Activated naive CD4-positive, alpha-beta T cell treated with anti-CD3 and anti-CD28 coated beads, Interleukin-2, amount 50 U/mL, for 16 hours (primary cell): ENCODE measurements at regions not wholly inside any gene's neighbourhood (a gene's known extent, or its start where the extent isn't known, plus 50 kb on each side); places are given as distances from the start of the nearest gene placed in this dataset.
"Not testable (repeated sequence)": the region's sequence is repeated elsewhere in the genome, so short reads cannot be mapped to it uniquely, and the experiment has no call there.

Experiments
- DNase-seq: peaks from one replicate; pipeline ENCODE4 v3.0.0-alpha.2; 2020

DNA sequence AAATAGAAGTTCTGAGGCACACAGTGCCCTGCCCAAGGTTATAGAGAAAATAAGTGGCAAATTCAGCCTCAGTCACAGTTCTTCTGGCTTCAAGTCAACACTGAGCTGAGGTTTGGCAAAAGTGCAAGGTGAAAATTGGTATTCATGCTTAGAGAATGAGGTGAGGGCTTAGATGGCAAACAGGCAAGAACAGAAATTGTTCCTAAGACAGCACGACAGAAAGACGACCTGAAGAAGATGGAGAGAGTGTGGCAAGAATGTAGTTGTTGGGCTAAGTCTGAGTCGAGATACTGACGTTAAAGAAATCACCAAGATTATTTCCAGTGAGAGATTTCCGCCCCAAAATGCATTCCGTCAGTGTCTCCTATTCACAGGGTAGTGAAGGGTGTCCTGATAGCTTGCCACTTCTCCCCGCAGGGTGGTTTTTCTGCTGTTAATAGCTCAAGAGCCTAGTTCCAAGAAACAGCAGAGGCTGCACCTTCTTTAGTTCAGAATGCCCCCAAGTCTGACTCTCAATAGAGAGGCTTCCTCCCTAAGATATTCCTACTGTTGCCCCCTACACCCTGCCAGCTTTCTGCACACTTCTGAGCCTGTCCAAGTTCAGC, 260.8 kb upstream of the AMIGO2 start:
- no peak for DNase-seq

DNA sequence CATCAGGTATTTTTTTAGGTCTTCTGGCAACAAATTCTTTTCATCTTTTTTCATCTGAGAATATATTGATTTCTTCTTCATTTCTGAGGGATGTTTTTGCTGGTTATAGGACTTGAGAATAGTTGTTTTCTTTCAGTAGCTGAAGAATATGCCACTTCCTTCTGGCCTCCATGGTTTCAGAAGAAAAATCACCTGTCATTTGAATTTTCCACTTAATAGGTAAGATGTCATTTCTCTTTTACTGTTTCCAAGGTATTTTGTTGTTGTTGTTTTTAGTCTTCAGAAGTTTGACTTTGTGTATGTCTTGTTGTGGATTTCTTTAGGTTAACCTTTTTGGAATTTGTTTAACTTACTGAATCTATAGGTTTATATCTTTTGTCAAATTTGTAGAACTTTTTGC, 257.8 kb upstream of the AMIGO2 start:
- DNase-seq: no peak

DNA sequence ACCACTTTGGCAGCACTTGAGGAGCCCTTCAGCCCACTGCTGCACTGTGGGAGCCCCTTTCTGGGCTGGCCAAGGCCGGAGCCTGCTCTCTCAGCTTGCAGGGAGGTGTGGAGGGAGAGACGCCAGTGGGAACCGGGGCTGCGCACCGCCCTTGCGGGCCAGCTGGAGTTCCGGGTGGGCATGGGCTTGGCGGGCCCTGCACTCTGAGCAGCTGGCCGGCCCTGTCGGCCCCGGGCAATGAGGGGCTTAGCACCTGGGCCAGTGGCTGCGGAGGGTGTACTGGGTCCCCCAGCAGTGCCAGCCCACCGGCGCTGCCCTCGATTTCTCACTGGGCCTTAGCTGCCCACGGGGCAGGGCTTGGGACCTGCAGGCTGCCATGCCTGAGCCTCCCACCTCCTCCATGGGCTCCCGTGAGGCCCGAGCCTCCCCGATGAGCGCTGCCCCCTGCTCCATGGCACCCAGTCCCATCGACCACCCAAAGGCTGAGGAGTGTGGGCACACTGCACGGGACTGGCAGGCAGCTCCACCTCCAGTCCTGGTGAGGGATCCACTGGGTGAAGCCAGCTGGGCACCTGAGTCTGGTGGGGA, 253.6 kb upstream of the AMIGO2 start:
- not testable (repeated sequence) for DNase-seq

DNA sequence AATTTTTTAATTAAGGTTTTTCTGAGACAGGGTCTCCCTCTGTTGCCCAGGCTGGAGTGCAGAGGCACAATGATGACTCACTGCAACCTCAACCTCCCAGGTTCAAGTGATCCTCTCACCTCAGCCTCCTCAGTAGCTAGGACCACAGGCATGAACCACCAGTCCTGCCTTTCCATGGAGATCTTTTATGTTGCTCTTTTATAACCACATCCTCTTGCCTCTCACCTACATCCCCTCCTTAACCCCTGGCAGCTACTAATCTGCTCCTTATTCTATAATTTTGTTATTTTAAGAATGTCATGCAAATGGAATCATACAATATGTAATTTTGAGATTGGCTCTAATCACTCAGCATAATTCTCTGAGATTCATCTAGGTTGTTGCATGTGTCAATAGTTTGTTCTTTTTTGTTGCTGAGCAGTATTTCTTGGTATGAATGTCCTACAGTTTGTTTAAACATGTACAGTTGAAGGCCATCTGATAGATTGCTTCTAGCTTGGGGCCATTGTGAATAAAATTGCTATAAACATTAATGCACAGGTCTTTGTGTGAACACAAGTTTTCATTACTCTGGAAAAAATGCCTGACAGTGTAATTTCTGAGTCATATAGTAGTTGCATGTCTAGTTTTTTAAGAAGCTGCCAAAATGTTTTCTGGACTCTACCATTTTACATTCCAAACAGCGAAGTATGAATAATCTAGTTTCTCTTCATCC, 249.2 kb upstream of the AMIGO2 start:
- no peak for DNase-seq

DNA sequence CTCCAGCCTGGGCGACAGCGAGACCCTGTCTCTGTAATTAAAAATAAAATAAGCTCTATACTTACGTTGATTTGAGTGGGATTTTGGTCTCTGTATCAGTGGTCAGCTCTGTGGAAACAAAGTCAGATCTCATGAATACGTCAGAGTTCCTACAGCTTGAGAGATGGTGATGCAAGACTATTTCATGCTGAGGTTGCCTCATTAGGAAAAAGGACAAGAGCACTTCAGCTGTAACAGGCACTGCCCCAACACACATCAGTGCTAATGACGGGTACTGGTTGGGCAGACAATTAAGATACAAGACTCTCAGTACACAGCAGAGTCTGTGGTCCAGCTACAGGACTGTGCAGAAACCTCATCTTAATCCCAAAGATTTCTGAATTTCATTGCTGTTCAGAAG, 246.4 kb upstream of the AMIGO2 start:
- DNase-seq: no peak

DNA sequence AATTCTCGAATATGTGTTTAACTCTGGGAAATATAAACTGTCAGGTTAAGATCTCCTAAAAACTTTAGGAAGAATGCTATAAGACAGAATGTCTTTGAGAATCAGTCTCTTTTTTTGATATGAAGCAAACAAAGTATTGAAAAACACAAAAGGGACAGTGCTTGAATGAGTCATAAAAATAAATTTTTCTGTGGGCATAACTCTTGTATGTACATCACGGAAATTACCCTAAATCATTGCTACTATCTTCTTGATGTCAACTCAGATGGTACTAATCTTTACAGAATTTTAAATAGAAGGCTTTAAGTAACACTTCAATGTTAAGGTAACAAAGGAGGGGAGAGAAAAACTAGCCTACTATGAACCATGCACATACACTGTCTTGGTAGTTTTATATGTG, 244.0 kb upstream of the AMIGO2 start:
- no peak for DNase-seq

DNA sequence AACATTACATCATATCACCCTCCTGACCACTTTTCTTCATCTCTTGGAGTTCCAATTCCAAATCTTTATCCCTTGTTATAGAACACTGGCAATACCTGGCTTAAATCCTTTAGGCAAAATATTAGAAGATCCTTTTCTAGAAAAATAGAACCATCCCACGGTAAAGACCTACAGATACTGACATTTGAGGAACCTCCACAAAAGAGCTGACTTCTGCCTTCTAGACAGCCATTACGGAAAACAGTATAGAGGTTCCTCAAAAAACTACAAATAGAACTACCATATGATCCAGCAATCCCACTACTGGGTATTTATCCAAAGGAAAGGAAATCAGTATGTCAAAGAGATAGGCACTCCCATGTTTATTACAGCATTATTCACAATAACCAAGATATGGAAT, 241.7 kb upstream of the AMIGO2 start:
- DNase-seq: no peak

DNA sequence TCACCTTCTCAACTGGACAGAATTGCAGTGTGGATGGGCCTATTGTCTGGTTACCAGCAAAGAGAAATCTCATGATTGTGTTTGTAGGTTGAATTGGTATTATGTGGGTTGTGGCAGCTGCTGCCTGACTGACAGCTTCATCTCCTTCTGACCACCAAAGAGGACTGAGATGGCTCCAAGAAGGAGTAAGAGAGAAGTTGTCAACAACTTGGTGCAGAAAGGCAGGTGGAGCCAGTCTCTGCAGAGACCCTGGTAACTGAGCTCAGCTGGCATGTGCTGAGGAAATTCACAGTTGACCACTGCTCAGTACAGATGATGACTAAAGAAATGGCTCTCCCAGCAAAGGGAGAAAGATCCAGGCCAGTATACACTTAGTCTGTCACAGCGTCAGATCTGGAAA, 240.0 kb upstream of the AMIGO2 start:
- DNase-seq: no peak

DNA sequence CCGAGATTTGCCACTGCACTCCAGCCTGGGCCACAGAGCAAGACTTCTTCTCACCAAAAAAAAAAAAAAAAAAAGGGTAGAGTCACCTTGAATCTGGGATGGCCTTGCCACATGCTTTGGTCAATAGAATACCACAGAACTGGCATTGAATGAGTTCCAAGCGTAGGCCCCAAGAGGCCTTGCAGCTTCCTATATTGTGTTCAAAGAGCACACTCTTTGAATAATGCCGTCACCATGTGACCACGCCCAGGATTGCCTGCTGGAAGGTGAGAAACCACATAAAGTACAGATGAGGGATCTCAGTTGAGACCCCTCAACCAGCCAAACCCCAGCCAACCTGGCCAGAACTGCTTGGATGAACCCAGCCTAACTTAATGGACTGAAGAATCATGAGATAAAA, 239.2 kb upstream of the AMIGO2 start:
- no peak for DNase-seq

DNA sequence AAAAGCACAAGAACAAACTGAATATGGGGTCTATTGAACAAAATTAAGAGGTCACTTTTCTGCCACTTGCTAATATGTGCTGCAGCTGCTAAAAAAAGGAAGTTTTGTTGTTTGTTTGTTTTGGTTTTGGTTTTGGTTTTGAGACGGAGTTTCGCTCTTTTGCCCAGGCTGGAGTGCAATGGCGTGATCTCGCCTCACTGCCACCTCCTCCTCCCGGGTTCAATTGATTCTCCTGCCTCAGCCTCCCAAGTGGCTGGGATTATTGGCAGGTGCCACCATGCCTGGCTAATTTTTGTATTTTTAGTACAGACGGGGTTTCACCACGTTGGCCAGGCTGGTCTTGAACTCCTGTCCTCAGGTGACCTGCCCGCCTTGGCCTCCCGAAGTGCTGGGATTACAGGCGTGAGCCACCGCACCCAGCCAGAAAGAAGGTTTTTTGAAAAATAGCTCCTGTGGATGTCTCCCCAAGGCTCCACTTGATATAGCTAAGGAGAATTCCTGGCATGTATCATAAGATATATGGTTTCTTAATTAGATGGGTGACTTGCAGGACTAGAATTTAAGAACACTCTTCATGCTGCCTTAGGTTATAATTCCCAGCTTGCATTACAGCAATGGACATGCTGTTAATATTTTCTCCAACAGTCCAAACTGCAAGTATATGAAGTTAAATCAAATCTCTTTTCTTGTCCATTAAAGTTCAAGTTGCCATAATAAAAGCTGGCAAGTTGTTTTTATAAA, 237.6 kb upstream of the AMIGO2 start:
- DNase-seq: no peak

DNA sequence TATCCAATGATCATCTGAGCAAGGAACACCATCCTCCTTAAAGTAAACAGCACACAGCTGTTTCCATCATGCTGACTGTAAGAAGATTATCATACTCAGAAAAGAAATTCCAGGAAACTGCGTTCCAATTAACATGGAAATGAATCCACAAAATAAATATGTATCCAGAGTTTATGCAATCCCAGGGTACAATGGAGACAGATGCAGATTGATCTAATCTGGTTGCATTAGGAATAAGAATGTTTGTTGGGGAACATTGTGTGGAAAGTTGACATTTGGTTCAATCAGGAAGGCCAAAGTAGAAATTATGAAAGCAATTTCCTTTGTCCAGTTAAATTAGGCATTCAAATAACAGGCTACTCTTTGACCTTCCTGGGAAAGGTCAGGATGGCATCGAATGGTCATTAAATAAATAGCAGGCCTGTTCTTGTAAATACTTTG, 236.9 kb upstream of the AMIGO2 start:
- no peak for DNase-seq

DNA sequence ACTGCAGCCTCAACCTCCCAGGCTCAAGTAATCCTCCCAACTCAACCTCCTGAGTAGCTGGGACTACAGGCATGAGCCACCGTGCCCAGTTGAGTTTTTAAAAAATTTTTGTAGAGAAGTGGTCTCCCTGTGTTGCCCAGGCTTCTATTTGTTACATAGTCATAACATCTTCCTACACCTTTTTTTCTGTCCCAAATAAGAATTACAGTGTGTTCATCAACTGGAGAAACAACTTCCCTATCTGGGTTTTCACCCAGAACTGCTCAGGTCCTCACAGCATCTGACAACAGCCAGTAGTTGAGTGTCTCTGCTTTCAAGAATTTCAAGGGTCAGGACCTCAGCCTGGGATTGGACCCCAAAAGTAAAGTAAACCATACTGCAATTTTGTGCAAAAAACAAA, 235.2 kb upstream of the AMIGO2 start:
- no peak for DNase-seq

DNA sequence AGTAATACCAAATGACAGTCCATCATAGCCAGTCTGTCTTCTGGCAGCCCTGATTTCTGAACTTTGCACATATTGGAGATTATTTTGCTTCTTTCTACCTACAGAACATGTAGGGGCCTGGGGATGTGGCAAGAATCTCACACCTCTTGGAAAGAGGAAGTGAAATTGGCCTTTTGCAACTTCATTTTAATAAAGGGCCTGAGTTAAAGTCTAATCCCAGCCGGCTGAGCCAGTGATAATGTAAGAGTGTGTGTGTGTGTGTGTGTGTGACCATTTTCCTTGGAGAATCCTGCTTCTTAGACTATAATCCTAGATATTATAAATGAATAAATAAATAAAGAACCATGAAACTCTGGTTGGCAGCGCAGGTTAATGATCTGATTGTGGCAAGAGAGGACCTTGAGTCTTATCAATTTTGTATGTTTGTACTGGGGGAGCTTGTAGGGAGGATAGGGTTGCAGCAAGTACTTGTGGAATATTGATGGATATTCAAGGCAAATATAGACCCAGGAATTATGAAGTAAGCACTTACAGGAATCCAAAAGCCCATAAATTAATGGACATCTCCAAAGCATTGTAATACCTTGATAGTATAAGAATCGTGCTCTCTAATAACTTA, 233.2 kb upstream of the AMIGO2 start:
- DNase-seq: no peak

DNA sequence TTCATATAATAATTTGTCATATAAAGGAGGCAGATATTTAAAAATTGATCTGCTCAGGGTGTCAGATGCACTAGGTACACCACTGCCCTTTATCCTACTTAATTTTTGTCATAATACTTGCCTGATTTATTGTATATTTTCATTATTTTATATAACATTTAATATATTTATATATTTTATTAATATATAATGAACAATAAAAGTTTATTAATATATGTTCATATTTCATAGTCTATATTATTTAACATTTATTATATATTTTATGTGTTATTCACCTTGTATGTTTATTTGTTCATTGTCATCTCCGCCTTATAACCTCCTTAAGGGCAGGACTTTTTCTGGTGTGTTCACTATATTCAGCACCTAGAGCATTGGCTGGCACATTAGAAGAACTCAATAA, 232.4 kb upstream of the AMIGO2 start:
- no peak for DNase-seq

DNA sequence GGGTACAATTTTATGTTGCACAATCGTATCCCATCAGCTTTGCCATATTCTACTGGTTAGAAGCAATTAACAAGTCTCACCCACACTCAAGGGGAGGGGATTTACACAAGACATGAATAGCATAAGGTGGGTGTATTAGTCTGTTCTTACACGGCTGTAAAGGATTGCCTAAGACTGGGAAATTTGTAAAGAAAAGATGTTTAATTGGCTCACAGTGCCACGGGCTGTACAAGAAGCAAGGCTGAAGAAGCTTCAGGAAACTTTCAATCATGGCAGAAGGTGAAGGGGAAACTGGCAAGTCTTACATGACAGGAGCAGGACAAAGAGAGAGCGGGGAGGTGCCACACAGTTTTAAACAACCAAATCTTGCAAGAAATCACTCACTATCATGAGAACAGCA, 231.8 kb upstream of the AMIGO2 start:
- no peak for DNase-seq

DNA sequence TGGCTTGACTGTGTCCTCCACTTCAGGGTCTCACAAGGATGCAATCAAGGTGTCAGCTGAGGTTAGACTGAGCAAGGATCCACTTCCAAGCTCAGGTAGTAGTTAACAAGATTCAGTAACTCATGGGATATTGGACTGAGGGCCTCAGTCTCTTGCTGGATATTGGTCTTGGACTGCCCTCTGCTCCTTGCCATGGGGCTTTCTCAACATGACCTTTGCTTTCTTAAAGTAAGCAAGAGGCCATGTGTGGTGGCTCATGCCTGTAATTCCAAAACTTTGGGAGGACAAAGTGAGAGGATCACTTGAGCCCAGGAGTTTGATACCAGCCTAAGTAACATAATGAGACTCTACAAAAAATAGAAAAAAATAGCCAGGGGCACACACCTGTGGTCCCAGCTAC, 231.3 kb upstream of the AMIGO2 start:
- no peak for DNase-seq

DNA sequence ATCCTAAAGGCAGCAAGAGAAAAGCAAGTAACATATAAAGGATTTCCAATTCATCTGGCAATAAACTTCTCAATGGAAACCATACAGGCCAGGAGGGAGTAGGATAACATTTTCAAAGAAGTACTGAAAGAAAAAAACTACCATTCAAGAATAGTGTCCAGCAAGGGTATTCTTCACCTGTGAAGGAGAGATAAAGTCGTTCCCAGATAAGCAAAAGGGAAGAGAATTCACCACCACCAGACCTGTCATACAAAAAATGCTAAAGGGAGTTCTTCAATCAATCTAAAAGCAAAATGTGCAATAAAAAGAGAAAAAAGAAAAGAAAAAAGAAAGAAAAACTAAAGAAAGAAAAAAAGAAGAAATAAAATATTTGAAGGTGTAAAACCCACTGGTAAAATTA, 228.9 kb upstream of the AMIGO2 start:
- no peak for DNase-seq

DNA sequence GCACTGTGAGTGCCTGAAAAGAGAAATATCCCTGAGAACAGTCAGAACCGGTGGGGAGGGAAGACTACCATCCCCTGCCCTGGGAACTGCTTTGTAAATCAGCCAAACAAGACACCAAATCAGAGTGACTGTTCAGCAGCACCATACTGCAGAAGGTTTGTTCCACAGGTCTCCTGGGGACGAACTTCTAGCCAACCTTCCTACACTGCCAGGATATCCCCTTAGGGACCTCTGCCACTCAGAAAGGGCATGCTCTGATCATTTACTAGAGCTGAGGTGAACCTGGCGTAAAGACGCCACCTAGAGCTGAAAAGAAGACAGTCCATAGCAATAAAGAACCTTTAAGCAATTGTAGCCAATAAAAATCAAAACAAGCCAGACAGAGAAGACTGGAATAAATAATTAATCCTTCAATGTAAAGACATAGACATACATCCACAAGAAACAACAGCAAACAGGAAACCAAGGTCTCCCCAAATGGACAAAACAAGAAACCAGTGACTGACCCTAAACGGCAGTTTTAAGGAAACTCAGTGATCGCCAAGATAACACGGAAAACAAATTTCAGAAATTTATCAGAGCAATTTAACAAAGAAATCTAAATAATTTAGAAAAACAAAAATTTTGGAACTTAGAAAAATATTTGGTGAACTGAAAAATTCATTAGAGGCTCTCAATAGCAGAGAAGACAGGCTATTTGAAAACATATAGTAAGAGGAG, 228.1 kb upstream of the AMIGO2 start:
- DNase-seq: peak; percentile 48

DNA sequence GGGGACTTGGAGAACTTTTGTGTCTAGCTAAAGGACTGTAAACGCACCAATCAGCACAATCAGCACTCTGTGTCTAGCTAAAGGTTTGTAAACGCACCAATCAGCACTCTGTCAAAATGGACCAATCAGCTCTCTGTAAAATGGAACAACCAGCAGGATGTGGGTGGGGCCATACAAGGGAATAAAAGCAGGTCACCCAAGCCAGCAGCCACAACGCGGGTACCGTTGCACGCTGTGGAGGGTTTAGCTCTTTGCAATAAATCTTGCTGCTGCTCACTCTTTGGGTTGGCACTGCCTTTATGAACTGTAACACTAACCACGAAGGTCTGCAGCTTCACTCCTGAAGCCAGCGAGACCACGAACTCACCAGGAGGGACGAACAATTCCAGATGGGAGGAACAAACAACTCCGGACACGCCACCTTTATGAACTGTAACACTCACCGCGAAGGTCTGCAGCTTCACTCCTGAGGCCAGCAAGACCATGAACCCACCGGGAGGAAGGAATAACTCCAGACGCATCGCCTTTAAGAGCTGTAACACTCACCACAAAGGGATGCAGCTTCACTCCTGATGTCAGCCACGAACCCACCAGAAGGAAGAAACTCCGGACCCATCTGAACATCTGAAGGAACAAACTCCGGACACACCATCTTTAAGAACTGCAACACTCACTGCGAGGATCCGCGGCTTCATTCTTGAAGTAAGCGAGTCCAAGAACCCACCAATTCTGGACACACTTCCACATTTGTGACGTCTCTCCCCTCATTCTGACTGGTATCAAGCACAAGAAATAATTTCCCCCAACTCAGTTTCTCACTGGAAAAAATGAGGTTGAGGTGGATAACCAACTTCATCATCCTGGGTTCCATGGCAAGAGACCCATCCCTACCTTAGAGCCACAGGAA, 227.3 kb upstream of the AMIGO2 start:
- peak; percentile 75 for DNase-seq

DNA sequence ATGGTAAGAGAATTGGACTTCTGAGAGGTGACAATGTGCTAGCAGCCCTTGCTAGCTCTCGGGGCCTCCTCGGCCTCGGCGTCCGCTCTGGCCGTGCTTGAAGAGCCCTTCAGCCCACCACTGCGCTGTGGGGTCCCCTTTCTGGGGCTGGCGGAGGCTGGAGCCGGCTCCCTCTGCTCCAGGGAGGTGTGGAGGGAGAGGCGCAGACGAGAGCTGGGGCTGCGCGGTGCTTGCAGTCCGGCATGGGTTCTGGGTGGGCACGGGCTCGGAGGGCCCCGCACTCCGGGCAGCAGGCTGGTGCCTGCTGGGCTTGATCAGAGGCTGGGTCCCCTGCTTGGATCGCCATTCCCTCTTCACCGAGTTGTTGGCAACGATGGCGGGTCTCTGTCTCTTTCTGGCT, 226.4 kb upstream of the AMIGO2 start:
- no peak for DNase-seq

DNA sequence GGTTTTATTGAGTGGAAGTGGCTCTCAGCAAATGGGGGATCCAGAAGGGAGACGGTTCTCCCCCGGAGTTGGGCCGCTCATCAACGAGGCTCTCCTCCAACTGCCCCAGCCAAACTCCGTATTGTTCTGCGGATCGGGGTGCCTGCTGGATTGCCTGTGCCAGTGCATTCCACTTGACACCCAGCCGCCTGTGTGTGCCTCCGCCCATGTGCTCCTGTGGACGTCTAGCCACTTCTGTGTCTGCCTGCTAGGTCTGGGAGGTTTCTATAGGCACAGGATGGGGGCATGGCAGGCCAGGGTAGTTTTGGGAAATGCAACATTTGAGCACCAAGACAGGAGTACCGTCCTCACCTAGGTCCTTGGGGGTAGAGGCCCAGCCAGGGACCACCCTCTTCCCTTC, 225.7 kb upstream of the AMIGO2 start:
- DNase-seq: no peak
